ENCODE measurements at regions not wholly inside any gene's neighbourhood (a gene's known extent, or its start where the extent isn't known, plus 50 kb on each side); places are given as distances from the start of the nearest gene placed in this dataset.

DNA sequence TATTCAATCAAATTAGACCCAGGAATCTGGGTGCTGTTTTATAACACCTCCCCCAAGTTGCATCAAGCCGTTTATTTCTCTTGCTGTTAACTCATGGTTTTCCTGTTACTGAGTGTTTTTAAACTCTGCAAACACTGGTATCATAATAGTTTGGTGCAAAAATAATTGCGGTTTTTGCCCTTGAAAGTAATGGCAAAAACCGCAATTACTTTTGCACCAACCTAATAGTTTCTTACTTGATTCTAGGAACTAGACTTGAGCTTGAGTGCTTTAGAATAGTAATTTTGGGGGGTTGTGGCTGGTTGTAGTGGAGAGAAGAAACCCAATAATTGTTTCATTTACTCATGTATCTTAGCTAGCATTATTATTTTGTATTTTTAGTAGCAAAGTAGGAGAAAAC lies 156.6 kb downstream of the FHIP1A start:
- DNase-seq (ENCODE audit: low spot score), result no peak
- H3K27ac ChIP-seq, result no peak overlapping the region
- ChIA-PET POLR2A (ENCODE audit: low non-redundant PET) (no interaction called here), CTCF (no interaction called here)
- TF ChIP-seq, protein P1, sequence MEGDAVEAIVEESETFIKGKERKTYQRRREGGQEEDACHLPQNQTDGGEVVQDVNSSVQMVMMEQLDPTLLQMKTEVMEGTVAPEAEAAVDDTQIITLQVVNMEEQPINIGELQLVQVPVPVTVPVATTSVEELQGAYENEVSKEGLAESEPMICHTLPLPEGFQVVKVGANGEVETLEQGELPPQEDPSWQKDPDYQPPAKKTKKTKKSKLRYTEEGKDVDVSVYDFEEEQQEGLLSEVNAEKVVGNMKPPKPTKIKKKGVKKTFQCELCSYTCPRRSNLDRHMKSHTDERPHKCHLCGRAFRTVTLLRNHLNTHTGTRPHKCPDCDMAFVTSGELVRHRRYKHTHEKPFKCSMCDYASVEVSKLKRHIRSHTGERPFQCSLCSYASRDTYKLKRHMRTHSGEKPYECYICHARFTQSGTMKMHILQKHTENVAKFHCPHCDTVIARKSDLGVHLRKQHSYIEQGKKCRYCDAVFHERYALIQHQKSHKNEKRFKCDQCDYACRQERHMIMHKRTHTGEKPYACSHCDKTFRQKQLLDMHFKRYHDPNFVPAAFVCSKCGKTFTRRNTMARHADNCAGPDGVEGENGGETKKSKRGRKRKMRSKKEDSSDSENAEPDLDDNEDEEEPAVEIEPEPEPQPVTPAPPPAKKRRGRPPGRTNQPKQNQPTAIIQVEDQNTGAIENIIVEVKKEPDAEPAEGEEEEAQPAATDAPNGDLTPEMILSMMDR (conservative IDR thresholded peaks at IDR 0.05; ENCODE audit: low read depth), result no peak

GRCh38 chr4:151566053-151566452 lies 157.1 kb downstream of the FHIP1A start:
- POLR2A ChIA-PET (ENCODE audit: low non-redundant PET), result no interaction called here
- no peak overlapping the region for H3K27ac ChIP-seq
- CTCF ChIA-PET, result no interaction called here

GRCh38 chr4:151567056-151567455 lies 158.1 kb downstream of the FHIP1A start:
- CTCF ChIA-PET, result interaction anchor here (0.5 kb wide), 1 partner anchor 62 kb away, joined by 3 read pairs; no protein-coding TSS in a partner anchor
- POLR2A ChIA-PET (ENCODE audit: low non-redundant PET), result no interaction called here
- no peak overlapping the region for H3K27ac ChIP-seq
- TF ChIP-seq, protein P1 (conservative IDR thresholded peaks at IDR 0.05; ENCODE audit: low read depth), result no peak
- no peak for DNase-seq (ENCODE audit: low spot score)

More at GRCh38 chr4:151566053-151566452, 157.1 kb downstream of the FHIP1A start:
- DNase-seq (ENCODE audit: low spot score), result no peak
- TF ChIP-seq, protein P1 (conservative IDR thresholded peaks at IDR 0.05; ENCODE audit: low read depth), result no peak

DNA sequence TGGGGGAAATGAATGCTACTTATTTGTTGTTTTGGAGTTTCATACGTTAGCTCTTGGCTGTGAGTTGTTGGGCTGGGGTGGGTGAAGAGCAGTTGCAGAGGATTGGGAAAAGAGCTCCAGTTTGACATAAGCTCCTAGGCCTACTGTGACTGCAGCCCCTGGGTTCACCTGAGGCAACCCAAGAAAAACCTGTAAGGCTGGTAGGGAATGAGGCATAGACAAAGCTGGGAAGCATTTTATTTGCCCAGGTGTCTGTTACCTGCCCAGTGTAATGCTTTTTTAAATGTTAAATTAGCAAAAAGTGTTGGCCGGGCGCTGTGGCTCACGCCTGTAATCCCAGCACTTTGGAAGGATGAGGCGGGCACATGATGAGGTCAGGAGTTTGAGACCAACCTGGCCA lies 160.0 kb downstream of the FHIP1A start:
- CTCF ChIA-PET, result no interaction called here
- no peak for DNase-seq (ENCODE audit: low spot score)

GRCh38 chr4:151569650-151570049 lies 160.7 kb downstream of the FHIP1A start:
- no peak overlapping the region for H3K27ac ChIP-seq
- ChIA-PET POLR2A (ENCODE audit: low non-redundant PET) (no interaction called here), CTCF (no interaction called here)
- no peak for DNase-seq (ENCODE audit: low spot score)
- TF ChIP-seq, protein P1 (conservative IDR thresholded peaks at IDR 0.05; ENCODE audit: low read depth), result no peak

More for the DNA sequence above, 160.0 kb downstream of the FHIP1A start:
- TF ChIP-seq, protein P1 (conservative IDR thresholded peaks at IDR 0.05; ENCODE audit: low read depth), result no peak
- POLR2A ChIA-PET (ENCODE audit: low non-redundant PET), result no interaction called here
- H3K27ac ChIP-seq, result no peak overlapping the region

DNA sequence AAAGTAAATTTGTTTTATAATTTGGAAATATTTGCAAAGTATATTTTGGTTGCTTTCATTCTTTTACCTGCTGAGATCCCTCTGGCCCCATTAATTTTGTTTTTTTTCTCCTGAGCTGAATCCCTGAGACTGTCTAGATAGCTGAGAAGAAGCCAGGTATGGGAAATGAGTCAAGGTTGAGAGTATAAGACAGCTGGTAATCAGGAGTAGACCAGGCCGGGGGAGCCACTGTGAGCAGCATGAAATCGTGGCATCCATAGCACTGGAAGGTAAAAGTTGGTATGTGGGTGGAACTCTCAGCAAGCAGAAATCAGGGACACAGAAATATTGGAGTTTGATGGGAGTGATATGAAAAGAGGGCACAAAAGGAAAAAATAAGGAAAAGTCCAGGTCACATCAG lies 164.5 kb downstream of the FHIP1A start:
- POLR2A ChIA-PET (ENCODE audit: low non-redundant PET), result interaction anchor here (0.5 kb wide), 1 partner anchor 42 kb away, joined by 3 read pairs; no protein-coding TSS in a partner anchor
- TF ChIP-seq, protein P1 (conservative IDR thresholded peaks at IDR 0.05; ENCODE audit: low read depth), result no peak
- peak; percentile 4 for DNase-seq (ENCODE audit: low spot score)
- CTCF ChIA-PET, result interaction anchor here (0.6 to 0.7 kb wide), 2 partner anchors 13 to 104 kb away, joined by 3 to 6 read pairs; no protein-coding TSS in a partner anchor
- no peak overlapping the region for H3K27ac ChIP-seq

All from RWPE1 (cell line).